Stimulated activated CD8-positive, alpha-beta memory T cell treated with anti-CD3 and anti-CD28 coated beads, Interleukin-15, amount 100 ng/mL, for 48 hours (primary cell): ENCODE measurements at regions not wholly inside any gene's neighbourhood (a gene's known extent, or its start where the extent isn't known, plus 50 kb on each side); places are given as distances from the start of the nearest gene placed in this dataset.

Source experiments
- DNase-seq, 2 donors: peaks; one replicate each; pipeline ENCODE4 v3.0.0-alpha.2; 2020; ENCODE audit warnings: low read depth in 2 of 2

- no peak for DNase-seq
Measured at GRCh38 chr2:7286120-7286519, 368.9 kb downstream of the RNF144A start.

GRCh38 chr2:7288484-7288883 lies 371.3 kb downstream of the RNF144A start:
- no peak for DNase-seq

- no peak for DNase-seq
Measured at GRCh38 chr2:7289697-7290096, 372.5 kb downstream of the RNF144A start.

- no peak for DNase-seq
Measured at GRCh38 chr2:7292154-7292691, 375.0 kb downstream of the RNF144A start.

- DNase-seq, result no peak
Measured at GRCh38 chr2:7309582-7309981, 392.4 kb downstream of the RNF144A start.

- no peak for DNase-seq
Measured at GRCh38 chr2:7324706-7325105, 407.5 kb downstream of the RNF144A start.

- DNase-seq, result no peak
Measured at GRCh38 chr2:7325186-7325585, 408.0 kb downstream of the RNF144A start.

GRCh38 chr2:7329465-7329864 lies 412.3 kb downstream of the RNF144A start:
- DNase-seq, result no peak

- no peak for DNase-seq
Measured at GRCh38 chr2:7333189-7333765, 416.1 kb downstream of the RNF144A start.

- no peak for DNase-seq
Measured at GRCh38 chr2:7333960-7334493, 416.8 kb downstream of the RNF144A start.

- no peak for DNase-seq
Measured at GRCh38 chr2:7338961-7339360, 421.7 kb downstream of the RNF144A start.

- DNase-seq, result no peak
Measured at GRCh38 chr2:7346336-7346735, 429.1 kb downstream of the RNF144A start.

- no peak for DNase-seq
Measured at GRCh38 chr2:7348761-7349160, 431.5 kb downstream of the RNF144A start.

GRCh38 chr2:7352191-7352590 lies 435.0 kb downstream of the RNF144A start:
- no peak for DNase-seq

GRCh38 chr2:7353571-7353970 lies 436.4 kb downstream of the RNF144A start:
- DNase-seq, result no peak

- no peak for DNase-seq
Measured at GRCh38 chr2:7355781-7356180, 438.6 kb downstream of the RNF144A start.

- DNase-seq, result no peak
Measured at GRCh38 chr2:7356909-7357584, 439.8 kb downstream of the RNF144A start.

GRCh38 chr2:7357993-7358392 lies 440.8 kb downstream of the RNF144A start:
- DNase-seq, result no peak

- DNase-seq, result no peak
Measured at GRCh38 chr2:7358865-7359447, 441.7 kb downstream of the RNF144A start.

GRCh38 chr2:7363906-7364305 lies 446.7 kb downstream of the RNF144A start:
- no peak for DNase-seq

GRCh38 chr2:7368211-7368610 lies 451.0 kb downstream of the RNF144A start:
- no peak for DNase-seq

- DNase-seq, result no peak
Measured at GRCh38 chr2:7373156-7373555, 455.9 kb downstream of the RNF144A start.

GRCh38 chr2:7375901-7376300 lies 458.7 kb downstream of the RNF144A start:
- no peak for DNase-seq
